ENCODE measurements at regions not wholly inside any gene's neighbourhood (a gene's known extent, or its start where the extent isn't known, plus 50 kb on each side); places are given as distances from the start of the nearest gene placed in this dataset.

GRCh38 chr14:45787167-45787566 lies 534.2 kb upstream of the MIS18BP1 start:
- H4K5ac ChIP-seq (ENCODE audit: low read depth, low read length), result no peak overlapping the region
- H3K79me1 ChIP-seq (ENCODE audit: low read depth in 1 of 2, low read length in 2 of 2), result no peaks in the 10 kb centered on the region
- H2BK120ac ChIP-seq (ENCODE audit: low read depth, low read length), result no peak overlapping the region
- no peak overlapping the region for H2AK5ac ChIP-seq (ENCODE audit: low read depth, low read length)
- CTCF ChIA-PET, result no interaction called here
- H3K4me3 ChIP-seq (ENCODE audit: insufficient read depth, low read depth, low read length), result no peak overlapping the region
- H4K91ac ChIP-seq (ENCODE audit: insufficient read depth, low read depth, low read length), result no peak overlapping the region
- no peak overlapping the region for H2AK9ac ChIP-seq (replicated peaks; ENCODE audit: low read depth, low read length, poor library complexity)
- H2BK15ac ChIP-seq (ENCODE audit: low read depth, low read length), result no peak overlapping the region
- no peaks in the 10 kb centered on the region for H4K20me1 ChIP-seq (ENCODE audit: insufficient read depth, low read length)
- dilution Hi-C loops (cut with HindIII; ENCODE audit: low sequenced_read_pairs, unreplicated experiment), result no loop called here
- H3K4me2 ChIP-seq (ENCODE audit: low read depth, low read length), result no peak overlapping the region
- H3K23ac ChIP-seq (ENCODE audit: low read depth, low read length), result no peak overlapping the region
- no peaks in the 10 kb centered on the region for H3K4me1 ChIP-seq (ENCODE audit: control insufficient read depth, insufficient read depth, low read length)
- BruUV-seq (replicated peaks), result no TSS peak
- no peak overlapping the region for H2BK5ac ChIP-seq (ENCODE audit: low read depth, low read length, poor library complexity, severe bottlenecking)
- intact Hi-C loops (cut with micrococcal nuclease), result no loop called here
- POLR2A ChIA-PET (ENCODE audit: unreplicated experiment), result no interaction called here
- in situ Hi-C loops (cut with MboI; ENCODE audit: low sequenced_read_pairs), result no loop called here
- H2BK20ac ChIP-seq (ENCODE audit: low read depth, low read length), result no peak overlapping the region
- no peaks in the 10 kb centered on the region for H3K27me3 ChIP-seq (ENCODE audit: control insufficient read depth, insufficient read depth, low read length)
- ATAC-seq (ENCODE audit: low read depth), result no peak
- H3K27ac ChIP-seq (ENCODE audit: insufficient read depth, low read length), result no peak overlapping the region
- no peak overlapping the region for H4K8ac ChIP-seq (ENCODE audit: low read depth in 2 of 2, low read length in 2 of 2)
- DNase-seq, result no peak
- peaks cover 11% of the 10 kb centered on the region for H3K9me3 ChIP-seq (ENCODE audit: control insufficient read depth, insufficient read depth, low read length)
- H3K9me1 ChIP-seq (ENCODE audit: insufficient read depth, low read length), result no peaks in the 10 kb centered on the region
- no CpG with 5 or more reads among the region's 2 CpGs for WGBS, 2 experiments (ENCODE audit: extremely low coverage in 2 of 2, insufficient read length in 1 of 2)
- H3K14ac ChIP-seq (replicated peaks; ENCODE audit: low read depth, low read length), result no peak overlapping the region
- no peak overlapping the region for H3K18ac ChIP-seq (ENCODE audit: low read depth, low read length)
- H2AFZ ChIP-seq (replicated peaks; ENCODE audit: low read length, poor library complexity), result no peak overlapping the region
- H3K9ac ChIP-seq (ENCODE audit: low read depth, low read length), result no peak overlapping the region
- H3K4ac ChIP-seq (ENCODE audit: low read depth, low read length), result no peak overlapping the region
- H3K36me3 ChIP-seq (ENCODE audit: control insufficient read depth, insufficient read depth, low read length), result no peaks in the 10 kb centered on the region
- H3K56ac ChIP-seq (ENCODE audit: extremely low read depth, insufficient read depth, low read length), result no peak overlapping the region
- TF ChIP-seq NFE2L2 (IDR thresholded peaks at IDR 0.05; ENCODE audit: low read depth, low read length), result no peak
- TF ChIP-seq CEBPB (IDR thresholded peaks at IDR 0.05; ENCODE audit: low read depth, low read length), result no peak
- no peak for TF ChIP-seq SMC3 (IDR thresholded peaks at IDR 0.05; ENCODE audit: low read depth, low read length)
- no peak for TF ChIP-seq POLR2A (IDR thresholded peaks at IDR 0.05; ENCODE audit: low read depth, low read length)
- TF ChIP-seq MAFK (IDR thresholded peaks at IDR 0.05; ENCODE audit: low read depth, low read length), result no peak
- TF ChIP-seq USF2 (IDR thresholded peaks at IDR 0.05; ENCODE audit: low read depth, low read length), result no peak
- TF ChIP-seq FOS (IDR thresholded peaks at IDR 0.05; ENCODE audit: low read depth, low read length), result no peak
- no peak for TF ChIP-seq RCOR1 (IDR thresholded peaks at IDR 0.05; ENCODE audit: insufficient replicate concordance, low read length)
- no peak for TF ChIP-seq BHLHE40 (IDR thresholded peaks at IDR 0.05; ENCODE audit: low read depth, low read length)
- no peak for TF ChIP-seq CTCF (conservative IDR thresholded peaks at IDR 0.05; ENCODE audit: low read depth, low read length)
- no peak for TF ChIP-seq MAZ (IDR thresholded peaks at IDR 0.05; ENCODE audit: borderline replicate concordance, low read depth, low read length)
- no peak for TF ChIP-seq MXI1 (IDR thresholded peaks at IDR 0.05; ENCODE audit: borderline replicate concordance, low read depth, low read length)
- no peak for TF ChIP-seq ELK1 (IDR thresholded peaks at IDR 0.05; ENCODE audit: borderline replicate concordance, low read depth, low read length)
- no peak for TF ChIP-seq CHD1 (IDR thresholded peaks at IDR 0.05; ENCODE audit: low read depth, low read length)
- no peak for TF ChIP-seq RFX5 (IDR thresholded peaks at IDR 0.05; ENCODE audit: low read depth, low read length)
- no peak for TF ChIP-seq RAD21 (IDR thresholded peaks at IDR 0.05; ENCODE audit: low read length)
